H9 (cell line): ENCODE measurements at regions not wholly inside any gene's neighbourhood (a gene's known extent, or its start where the extent isn't known, plus 50 kb on each side); places are given as distances from the start of the nearest gene placed in this dataset.

Experiments
- DNase-seq: peaks from one replicate; pipeline ENCODE4 v3.0.0-alpha.2; 2017
- H2AFZ ChIP-seq: one replicate; pipeline ENCODE4 v1.6.1; 2013; ENCODE audit warnings: mild to moderate bottlenecking, low read length, control low read depth, moderate library complexity
- H2AK5ac ChIP-seq: 2 replicates; pipeline ENCODE4 v1.6.1; 2013; ENCODE audit warnings: low read length, control low read depth, mixed read lengths; ENCODE audit not compliant: insufficient read length
- H2BK120ac ChIP-seq: one replicate; pipeline ENCODE4 v1.6.1; 2013; ENCODE audit warnings: low read depth, mild to moderate bottlenecking, low read length, control low read depth, inconsistent platforms; ENCODE audit not compliant: poor library complexity, severe bottlenecking
- H2BK12ac ChIP-seq: 2 replicates; pipeline ENCODE4 v1.6.1; 2013; ENCODE audit warnings: low read length, control low read depth, mixed read lengths, low read depth; ENCODE audit not compliant: insufficient read length
- H2BK15ac ChIP-seq: 2 replicates; pipeline ENCODE4 v1.6.1; 2013; ENCODE audit warnings: low read depth, low read length, control low read depth
- H2BK20ac ChIP-seq: one replicate; pipeline ENCODE4 v1.6.1; 2013; ENCODE audit warnings: low read depth, mild to moderate bottlenecking, low read length, control low read depth, inconsistent platforms; ENCODE audit not compliant: poor library complexity, severe bottlenecking
- H2BK5ac ChIP-seq: 2 replicates; pipeline ENCODE4 v1.6.1; 2013; ENCODE audit warnings: low read length, control low read depth, mixed read lengths; ENCODE audit not compliant: insufficient read length
- H3K14ac ChIP-seq: 2 replicates; pipeline ENCODE4 v1.6.1; 2013; ENCODE audit warnings: low read length, control low read depth; ENCODE audit not compliant: insufficient read depth
- H3K18ac ChIP-seq: 2 replicates; pipeline ENCODE4 v1.6.1; 2013; ENCODE audit warnings: low read depth, mild to moderate bottlenecking, mixed read lengths, low read length, control low read depth; ENCODE audit not compliant: insufficient read length
- H3K23ac ChIP-seq: 2 replicates; pipeline ENCODE4 v1.6.1; 2013; ENCODE audit warnings: low read length, control low read depth, mixed read lengths, low read depth; ENCODE audit not compliant: insufficient read length
- H3K23me2 ChIP-seq: 2 replicates; pipeline ENCODE4 v1.6.1; 2013; ENCODE audit warnings: low read depth, mild to moderate bottlenecking, mixed read lengths, low read length, control low read depth; ENCODE audit not compliant: insufficient read length, poor library complexity, severe bottlenecking
- H3K27ac ChIP-seq: 2 replicates; pipeline ENCODE4 v1.5.1; 2013; ENCODE audit warnings: low read length, control low read depth, mixed read lengths, low read depth; ENCODE audit not compliant: insufficient read length
- H3K27me3 ChIP-seq: 2 replicates; pipeline ENCODE4 v1.6.1; 2013; ENCODE audit warnings: low read length, control low read depth, inconsistent platforms; ENCODE audit not compliant: insufficient read depth
- H3K4ac ChIP-seq: 2 replicates; pipeline ENCODE4 v1.6.1; 2013; ENCODE audit warnings: low read depth, mild to moderate bottlenecking, control low read depth, inconsistent platforms, low read length, moderate library complexity
- H3K4me1 ChIP-seq: 2 replicates; pipeline ENCODE4 v1.6.1; 2013; ENCODE audit warnings: low read length, control low read depth, inconsistent platforms; ENCODE audit not compliant: insufficient read depth
- H3K4me2 ChIP-seq: 2 replicates; pipeline ENCODE4 v1.6.1; 2013; ENCODE audit warnings: low read length, control low read depth, mixed read lengths; ENCODE audit not compliant: insufficient read length, insufficient read depth
- H3K56ac ChIP-seq: 2 replicates; pipeline ENCODE4 v1.6.1; 2013; ENCODE audit warnings: low read depth, mild to moderate bottlenecking, mixed read lengths, low read length, control low read depth; ENCODE audit not compliant: insufficient read length
- H3K79me1 ChIP-seq: 2 replicates; pipeline ENCODE4 v1.6.1; 2013; ENCODE audit warnings: low read depth, mild to moderate bottlenecking, moderate library complexity, low read length, control low read depth, inconsistent platforms; ENCODE audit not compliant: insufficient read depth, poor library complexity, severe bottlenecking
- H3K79me2 ChIP-seq: 2 replicates; pipeline ENCODE4 v1.6.1; 2013; ENCODE audit warnings: low read length, control low read depth, inconsistent platforms; ENCODE audit not compliant: insufficient read depth
- H3K9ac ChIP-seq: 2 replicates; pipeline ENCODE4 v1.6.1; 2013; ENCODE audit warnings: low read length, control low read depth, mixed read lengths; ENCODE audit not compliant: insufficient read length; ENCODE audit errors: extremely low read depth
- H3K9me3 ChIP-seq: one replicate; pipeline ENCODE4 v1.6.1; 2013; ENCODE audit warnings: low read depth, low read length, inconsistent platforms; ENCODE audit not compliant: control insufficient read depth
- H3T11ph ChIP-seq: one replicate; pipeline ENCODE4 v1.6.1; 2013; ENCODE audit warnings: mild to moderate bottlenecking, low read length, control low read depth, inconsistent platforms
- H4K20me1 ChIP-seq: one replicate; pipeline ENCODE4 v1.6.1; 2013; ENCODE audit not compliant: control insufficient read depth, insufficient read length, insufficient read depth
- H4K5ac ChIP-seq: 2 replicates; pipeline ENCODE4 v1.6.1; 2013; ENCODE audit warnings: low read depth, mild to moderate bottlenecking, mixed read lengths, low read length, control low read depth; ENCODE audit not compliant: insufficient read length
- H4K8ac ChIP-seq: replicated peaks from 2 replicates; pipeline ENCODE4 v1.6.1; 2013; ENCODE audit warnings: low read length, control low read depth, mixed read lengths, low read depth; ENCODE audit not compliant: insufficient read length
- H4K91ac ChIP-seq: 2 replicates; pipeline ENCODE4 v1.6.1; 2013; ENCODE audit warnings: low read depth, mild to moderate bottlenecking, moderate library complexity, mixed read lengths, low read length, control low read depth; ENCODE audit not compliant: insufficient read length
- H3K27ac Mint-ChIP-seq, 3 experiments: 2 replicates in 2 of 3; 3 replicates in 1 of 3; pipeline ENCODE4 v1.8.0; 2020 to 2021; ENCODE audit warnings: mixed read lengths in 3 of 3, mild to moderate bottlenecking in 1 of 3, moderate library complexity in 1 of 3
- H3K27me3 Mint-ChIP-seq: 2 replicates; pipeline ENCODE4 v1.8.0; 2021; ENCODE audit warnings: low read depth, mild to moderate bottlenecking, moderate library complexity, mixed read lengths
- H3K36me3 Mint-ChIP-seq, 3 experiments: 2 replicates in 2 of 3; 3 replicates in 1 of 3; pipeline ENCODE4 v1.8.0; 2020 to 2021; ENCODE audit warnings: low read depth in 3 of 3, mixed read lengths in 3 of 3; ENCODE audit not compliant: insufficient read depth in 1 of 3
- H3K4me1 Mint-ChIP-seq, 2 experiments: 2 replicates each; pipeline ENCODE4 v1.8.0; 2020; ENCODE audit warnings: mixed read lengths in 2 of 2
- H3K4me3 Mint-ChIP-seq, 2 experiments: 2 replicates in 1 of 2; 3 replicates in 1 of 2; pipeline ENCODE4 v1.8.0; 2020 to 2021; ENCODE audit warnings: mild to moderate bottlenecking in 2 of 2, mixed read lengths in 2 of 2, moderate library complexity in 1 of 2
- H3K9me3 Mint-ChIP-seq, 2 experiments: 2 replicates in 1 of 2; 3 replicates in 1 of 2; pipeline ENCODE4 v1.8.0; 2020; ENCODE audit warnings: mild to moderate bottlenecking in 2 of 2, mixed read lengths in 2 of 2, moderate library complexity in 1 of 2
- CTCF ChIP-seq: fragments of 200-600 bp; sonication (generic); conservative IDR thresholded peaks from 3 replicates; pipeline ENCODE4 v1.8.0; 2021; ENCODE audit warnings: antibody characterized with exemption, mild to moderate bottlenecking
- WGBS: extraction: QIAGEN DNeasy Blood & Tissue Kit; methylation state at CpG from one replicate; pipeline ENCODE4 v1.1.7; 2013; ENCODE audit warnings: missing lambda C conversion rate, low lambda C conversion rate, mixed read lengths; ENCODE audit not compliant: insufficient read length; ENCODE audit errors: extremely low coverage; 5-methylcytosine and 5-hydroxymethylcytosine counted together

GRCh38 chr12:102534899-102535298 lies 54.5 kb upstream of the IGF1 start:
- Histone ChIP-seq H2BK20ac (no peak overlapping the region), H3K18ac (no peak overlapping the region), H4K91ac (no peak overlapping the region), H3K14ac (no peak overlapping the region), H4K20me1 (no peaks in the 10 kb centered on the region), H2BK15ac (no peak overlapping the region), H2BK5ac (no peak overlapping the region), H3K9me3 (no peaks in the 10 kb centered on the region), H4K5ac (no peak overlapping the region), H3T11ph (no peak overlapping the region), H4K8ac (no peak overlapping the region), H3K79me2 (no peaks in the 10 kb centered on the region), H3K27me3 (no peaks in the 10 kb centered on the region), H3K4me1 (no peaks in the 10 kb centered on the region), H3K4ac (no peak overlapping the region), H2AFZ (no peak overlapping the region), H3K4me2 (no peak overlapping the region), H2AK5ac (no peak overlapping the region), H3K56ac (no peak overlapping the region), H2BK120ac (no peak overlapping the region), H3K79me1 (no peaks in the 10 kb centered on the region), H2BK12ac (no peak overlapping the region), H3K9ac (no peak overlapping the region), H3K23me2 (no peaks in the 10 kb centered on the region), H3K23ac (no peak overlapping the region), H3K27ac (no peak overlapping the region)
- TF ChIP-seq CTCF: no peak
- Mint-ChIP-seq H3K9me3 (no peaks in the 10 kb centered on the region; a peak in 2 of 5 replicates), H3K4me1 (peaks cover 6 to 11% of the 10 kb centered on the region in 2 experiments; a peak in 3 of 4 replicates), H3K4me3 (no peak overlapping the region), H3K36me3 (no peaks in the 10 kb centered on the region), H3K27me3 (no peaks in the 10 kb centered on the region; the same call in none of the 2 replicates), H3K27ac (peak overlapping the region in 1 of 3 experiments; percentile 70; a peak in 1 of 7 replicates)
- no CpG with 5 or more reads among the region's 13 CpGs for WGBS
- peak; percentile 50 for DNase-seq
